Activated naive CD4-positive, alpha-beta T cell treated with anti-CD3 and anti-CD28 coated beads, Interleukin-2, amount 50 U/mL, for 16 hours (primary cell): ENCODE measurements at regions not wholly inside any gene's neighbourhood (a gene's known extent, or its start where the extent isn't known, plus 50 kb on each side); places are given as distances from the start of the nearest gene placed in this dataset.

Experiments
- DNase-seq: peaks from one replicate; pipeline ENCODE4 v3.0.0-alpha.2; 2020

DNA sequence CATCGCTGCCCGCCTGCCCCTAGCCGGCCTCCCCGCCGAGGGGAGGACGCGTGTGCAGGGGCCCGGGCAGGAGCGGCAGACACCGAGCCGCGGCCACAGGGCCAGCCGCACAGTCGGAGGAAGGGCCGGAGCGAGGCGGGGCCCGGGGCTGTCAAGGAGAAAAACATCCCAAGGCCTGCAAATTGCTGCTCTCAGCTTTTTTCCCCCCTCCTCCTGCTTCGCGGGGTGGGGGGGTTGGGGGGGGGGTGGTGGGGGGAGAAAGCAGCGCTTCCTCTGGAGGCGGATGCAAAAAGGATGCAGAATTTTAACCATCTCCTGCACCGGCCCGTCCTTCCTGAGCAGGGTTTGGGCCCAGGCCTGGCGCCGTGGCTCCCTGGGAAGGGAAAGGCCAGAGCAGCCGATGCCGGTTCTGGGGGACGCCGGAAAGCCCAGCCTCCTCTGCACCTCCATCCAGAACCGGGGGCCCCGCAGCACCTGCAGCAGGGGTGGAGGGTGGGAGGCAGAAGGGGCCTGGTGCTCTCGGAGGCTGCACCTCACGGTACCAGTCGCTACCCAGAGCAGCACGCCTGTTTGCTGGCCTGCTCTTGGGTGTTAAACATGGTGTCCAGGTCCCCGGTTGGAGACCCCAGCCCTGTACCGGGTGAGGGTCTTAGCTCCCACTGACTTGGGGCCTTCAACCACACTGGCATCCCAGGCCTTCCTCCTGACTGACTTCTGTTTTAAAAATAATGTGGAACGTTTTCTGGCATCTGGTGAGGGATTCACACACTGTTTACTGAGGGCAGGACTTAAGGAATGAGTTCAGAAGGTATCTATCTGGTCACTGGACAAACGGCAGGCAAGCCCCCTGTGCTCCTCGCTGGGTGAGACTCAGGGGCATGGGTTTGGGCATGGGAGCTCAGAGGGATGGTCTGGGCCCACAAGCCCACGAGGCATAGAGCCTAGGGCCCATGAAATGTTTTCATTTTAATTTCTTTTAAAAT is 77.4 kb upstream of the WNT7B start:
- DNase-seq: peak; percentile 48

- no peak for DNase-seq
Measured at GRCh38 chr22:46055181-46055875, 78.4 kb upstream of the WNT7B start.

DNA sequence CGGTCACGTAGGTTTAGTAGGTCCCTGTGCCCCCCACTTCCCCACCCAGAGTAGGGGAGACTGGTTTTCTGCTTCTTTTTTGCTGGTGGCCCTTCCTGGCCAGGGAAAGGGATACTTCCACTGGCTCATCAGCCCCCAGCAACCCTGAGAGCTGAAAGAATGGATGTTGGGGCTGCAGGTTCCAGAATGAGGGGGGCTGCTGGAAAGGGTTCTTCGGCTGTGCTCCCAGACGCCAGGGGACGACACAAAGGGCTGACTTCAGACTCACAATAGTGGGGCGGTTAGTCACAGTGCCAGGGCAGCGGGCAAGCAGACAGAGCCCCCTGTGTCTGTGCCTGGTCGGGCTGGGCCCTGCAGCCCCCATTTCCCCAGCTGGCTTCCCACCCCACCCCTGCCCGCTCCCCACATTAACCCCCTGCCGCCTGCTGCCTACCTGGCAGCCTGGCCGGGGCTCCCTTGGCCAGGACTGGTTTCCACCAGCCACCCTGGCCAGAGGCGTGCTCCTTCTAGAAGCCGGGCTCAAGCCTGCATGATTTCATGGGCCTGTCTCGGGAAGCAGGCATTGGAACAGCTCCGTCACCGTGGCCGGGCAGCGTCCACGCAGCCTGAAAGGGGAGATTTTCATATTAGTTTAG is 79.1 kb upstream of the WNT7B start:
- DNase-seq: no peak

DNA sequence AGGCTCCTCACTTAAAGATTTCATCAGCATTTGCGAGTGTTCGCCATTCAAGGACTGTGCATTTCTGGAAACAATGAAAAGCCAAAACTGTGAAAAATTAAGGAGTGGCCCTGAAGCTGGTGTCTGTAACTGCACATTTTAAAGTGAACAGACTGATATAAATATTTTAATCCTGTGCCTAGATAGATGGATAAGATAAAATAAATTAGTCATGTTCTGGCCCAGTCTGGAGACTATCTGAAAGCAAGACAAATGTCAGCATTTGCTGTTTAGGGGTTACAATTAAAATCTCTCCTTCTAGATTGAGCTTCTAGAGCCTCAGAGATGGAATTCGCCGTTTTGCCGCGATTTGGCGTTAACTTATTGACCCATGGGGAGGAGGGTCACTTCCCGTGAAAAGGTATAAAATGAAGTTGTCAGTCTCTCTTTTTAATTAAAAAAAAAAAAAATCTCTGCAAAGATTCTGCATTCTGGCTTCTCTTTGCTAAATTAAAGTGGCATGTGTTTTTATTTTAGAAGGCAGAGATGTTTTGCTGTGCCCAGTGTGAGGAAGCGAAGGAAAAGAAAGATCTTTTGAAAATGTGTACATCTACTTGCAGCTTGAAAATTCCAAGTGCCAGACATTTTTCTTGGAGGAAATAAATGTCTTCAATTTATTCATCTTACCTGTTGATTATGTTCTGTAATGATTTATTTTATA is 79.7 kb upstream of the WNT7B start:
- no peak for DNase-seq

- DNase-seq: no peak
Measured at GRCh38 chr22:46057246-46058090, 80.5 kb upstream of the WNT7B start.

DNA sequence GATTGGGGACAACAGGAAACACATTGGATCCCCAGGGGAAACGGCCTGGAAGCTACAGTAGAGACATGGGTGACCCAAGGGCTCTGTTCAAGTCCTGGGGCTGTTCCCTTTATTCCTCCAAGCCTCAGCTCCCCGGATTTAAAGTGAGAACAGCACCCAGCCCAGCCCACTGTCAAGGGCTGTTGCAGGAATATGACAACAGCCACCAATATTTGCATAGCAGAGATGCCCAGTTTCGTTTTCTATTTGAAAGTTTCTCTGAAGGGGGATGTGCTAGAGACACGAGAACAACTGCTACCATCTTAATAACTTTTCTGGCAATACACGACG is 81.1 kb upstream of the WNT7B start:
- DNase-seq: no peak

- DNase-seq: no peak
Measured at GRCh38 chr22:46058591-46059519, 81.9 kb upstream of the WNT7B start.

GRCh38 chr22:46060292-46061123 is 83.5 kb upstream of the WNT7B start:
- DNase-seq: no peak

DNA sequence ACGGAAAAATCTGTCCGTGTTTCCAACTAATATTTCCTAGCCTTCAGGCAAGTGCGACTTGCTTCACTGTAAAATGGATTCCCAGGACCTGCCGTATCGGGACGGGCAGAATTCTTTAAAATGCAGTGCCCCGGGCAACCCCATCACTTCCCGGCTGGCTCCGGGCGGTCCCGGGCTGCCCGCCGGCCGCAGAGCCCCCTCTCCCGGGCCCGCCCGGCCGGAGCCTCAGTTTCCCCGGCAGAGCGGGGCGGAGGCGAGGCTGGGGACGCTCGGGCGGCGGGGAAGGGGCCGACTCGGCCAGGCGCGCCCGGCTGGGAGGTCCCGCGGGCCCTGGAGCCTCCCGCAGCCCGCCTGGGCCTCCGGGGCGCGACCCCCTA is 84.2 kb upstream of the WNT7B start:
- no peak for DNase-seq

DNA sequence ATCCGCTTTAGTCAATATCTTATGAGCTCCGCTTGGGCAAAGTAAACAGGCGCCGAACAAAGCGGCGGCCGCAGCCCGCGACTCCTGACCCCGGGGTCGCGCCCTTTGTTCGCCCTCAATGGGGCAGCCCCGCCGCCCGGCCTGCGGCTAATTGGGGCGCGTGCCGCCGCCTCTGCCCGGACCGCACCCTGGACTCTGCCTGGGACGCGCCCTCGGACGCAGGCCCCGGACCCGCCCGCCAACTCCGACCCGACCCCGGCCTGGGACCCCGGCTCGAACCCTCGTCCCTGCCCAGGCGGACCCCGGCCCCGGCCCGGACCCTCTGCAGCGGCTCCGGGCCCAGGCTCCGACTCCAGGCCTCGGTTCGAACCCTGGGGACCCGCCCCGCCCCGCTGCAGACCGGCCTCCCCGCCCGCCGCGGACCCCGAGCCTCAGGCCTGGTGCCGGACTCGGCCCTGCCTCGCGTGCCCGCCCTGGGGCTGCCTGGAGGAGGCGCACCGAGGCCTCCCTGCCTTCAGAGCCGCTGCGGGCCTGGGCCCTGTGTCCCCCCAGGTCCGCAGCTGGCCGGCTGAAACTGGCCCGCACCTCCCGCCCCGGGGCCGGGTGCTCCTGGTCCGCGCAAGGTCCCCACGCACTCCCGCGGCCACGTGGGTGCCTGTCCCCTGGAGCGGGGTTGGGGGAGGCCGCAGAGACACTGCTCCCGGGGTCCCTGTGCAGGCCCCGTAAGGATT is 84.7 kb upstream of the WNT7B start:
- no peak for DNase-seq

DNA sequence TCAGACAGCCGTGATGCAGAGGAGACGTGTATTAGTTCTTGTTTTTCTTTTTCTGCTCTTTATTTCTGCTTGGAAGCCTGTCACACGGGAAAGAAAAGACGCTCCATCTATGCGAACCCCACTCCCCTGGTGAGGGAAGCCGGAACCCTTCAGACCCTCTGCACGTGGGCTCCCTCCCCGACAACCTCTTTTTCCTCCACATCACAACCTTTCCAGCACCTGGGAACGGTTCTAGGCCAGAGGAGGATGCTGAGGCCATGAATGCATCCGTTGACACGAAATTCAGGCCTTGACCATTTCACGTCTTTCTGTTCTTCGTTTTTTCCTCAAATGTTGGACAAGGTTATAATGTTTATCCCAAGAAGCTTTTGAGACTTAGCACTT is 85.3 kb upstream of the WNT7B start:
- no peak for DNase-seq

- DNase-seq: no peak
Measured at GRCh38 chr22:46062971-46063631, 86.1 kb upstream of the WNT7B start.

DNA sequence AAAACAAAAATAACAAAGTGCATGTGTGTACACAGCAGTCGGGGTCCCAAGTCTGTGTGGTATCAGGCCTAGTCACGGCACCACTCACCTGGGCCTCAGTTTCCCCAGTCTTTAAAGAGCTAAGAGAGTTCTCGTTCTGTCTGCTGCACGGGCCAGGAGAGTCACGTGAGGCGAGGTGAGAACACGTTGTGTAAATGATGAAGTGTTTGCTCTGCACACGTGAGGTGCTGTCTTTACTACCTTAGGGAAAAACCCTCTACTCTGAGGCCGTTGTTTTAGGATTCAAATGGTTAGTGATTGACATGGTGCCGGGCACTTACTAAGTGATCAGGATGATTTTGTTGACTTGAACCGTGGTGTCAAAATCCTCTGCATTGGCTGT is 86.5 kb upstream of the PPARA start:
- no peak for DNase-seq

DNA sequence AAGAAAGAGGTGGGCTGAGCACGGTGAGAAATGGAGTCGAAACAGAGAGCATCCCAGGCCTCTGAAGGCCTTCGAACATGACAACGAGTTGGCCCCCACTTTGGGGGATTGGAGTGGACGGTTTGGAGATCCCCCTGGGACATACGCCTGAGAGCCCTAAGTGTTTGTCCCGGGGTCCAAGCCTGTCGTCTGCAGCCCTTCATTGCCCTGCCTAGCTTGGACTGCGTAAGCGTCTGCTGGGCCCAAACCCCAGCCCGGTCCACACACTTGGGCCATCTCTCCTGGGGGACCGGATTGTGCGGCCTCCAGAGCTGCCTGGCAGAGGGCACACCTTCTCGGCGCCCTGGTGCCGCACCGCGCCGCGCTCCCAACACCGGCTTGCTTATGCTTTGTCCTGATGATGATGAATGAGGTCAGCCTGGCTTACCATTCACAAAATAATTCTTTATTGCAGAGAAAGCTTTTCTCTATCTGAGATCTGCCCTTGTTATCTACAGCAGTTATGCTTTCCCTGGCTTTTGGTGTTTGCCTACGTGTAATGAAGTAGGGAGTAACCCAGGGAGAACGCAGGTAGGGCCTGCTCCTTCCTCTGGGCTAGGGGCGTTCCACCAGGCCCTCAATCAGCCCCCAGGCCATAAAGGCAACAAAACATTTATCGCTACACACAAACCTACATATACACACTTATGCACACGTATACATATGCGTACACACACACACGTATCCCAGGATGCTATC is 85.9 kb upstream of the PPARA start:
- DNase-seq: peak; percentile 8

GRCh38 chr22:46064966-46065666 is 85.2 kb upstream of the PPARA start:
- DNase-seq: peak; percentile 0

- no peak for DNase-seq
Measured at GRCh38 chr22:46065691-46066454, 84.5 kb upstream of the PPARA start.

DNA sequence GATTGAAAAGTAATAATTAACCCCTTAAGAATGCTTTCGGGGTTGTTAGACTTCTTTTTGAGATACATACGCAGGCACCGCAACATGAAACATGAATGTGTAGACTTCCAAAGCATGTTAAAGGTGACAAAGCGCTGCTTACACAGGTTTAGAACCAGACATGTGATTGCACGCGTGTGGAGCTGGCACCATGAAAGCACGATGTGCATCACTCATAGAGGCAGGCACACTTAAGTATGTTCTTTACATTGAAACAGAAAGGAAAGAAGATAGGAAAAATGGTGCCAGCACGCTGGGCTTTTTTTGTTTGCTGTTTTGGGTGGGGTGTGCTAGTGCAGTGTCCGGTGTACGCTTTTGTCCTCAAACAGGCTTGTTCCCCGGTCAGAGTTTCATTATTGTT is 83.6 kb upstream of the PPARA start:
- peak; percentile 5 for DNase-seq
